AG04449 (cell line): ENCODE measurements at regions not wholly inside any gene's neighbourhood (a gene's known extent, or its start where the extent isn't known, plus 50 kb on each side); places are given as distances from the start of the nearest gene placed in this dataset.

Experiments
- CTCF ChIA-PET: fragments of 350-600 bp; formaldehyde crosslinking; extraction: SDS; loops from one replicate; lab custom pipeline; 2021; ENCODE audit warnings: antibody characterized with exemption; lab: Yijun Ruan, JAX
- POLR2A ChIA-PET: fragments of 400-600, 350-600 bp; formaldehyde crosslinking; extraction: SDS; loops from one replicate; lab custom pipeline; 2020; ENCODE audit warnings: antibody characterized with exemption, inconsistent platforms; lab: Yijun Ruan, JAX
- DNase-seq: peaks from one replicate; pipeline ENCODE4 v3.0.0-alpha.2; 2010; ENCODE audit warnings: low read depth, low spot score
- H3K4me3 ChIP-seq: 2 replicates; pipeline ENCODE4 v1.5.1; 2011; ENCODE audit warnings: low read depth, mild to moderate bottlenecking, control low read depth, low read length
- CTCF ChIP-seq: IDR thresholded peaks from one replicate; pipeline ENCODE4 v1.5.1; 2011; ENCODE audit warnings: mild to moderate bottlenecking, moderate library complexity, low read length, control low read depth, inconsistent platforms; ENCODE audit not compliant: insufficient read depth; ENCODE audit errors: missing control alignments

GRCh38 chr9:118222375-118222774 lies 518.2 kb downstream of the TLR4 start:
- DNase-seq: no peak
- ChIA-PET POLR2A (no interaction called here), CTCF (no interaction called here)
- H3K4me3 ChIP-seq: no peak overlapping the region
- no peak for TF ChIP-seq CTCF

GRCh38 chr9:118223111-118223510 lies 518.9 kb downstream of the TLR4 start:
- DNase-seq: no peak
- POLR2A ChIA-PET: no interaction called here

GRCh38 chr9:118230329-118230728 lies 526.1 kb downstream of the TLR4 start:
- CTCF ChIA-PET: no interaction called here
- POLR2A ChIA-PET: no interaction called here
- no peak for DNase-seq
- TF ChIP-seq CTCF: no peak
- H3K4me3 ChIP-seq: no peak overlapping the region

More at GRCh38 chr9:118223111-118223510, 518.9 kb downstream of the TLR4 start:
- no peak for TF ChIP-seq CTCF
- CTCF ChIA-PET: no interaction called here
- H3K4me3 ChIP-seq: no peak overlapping the region

- H3K4me3 ChIP-seq: no peak overlapping the region
- POLR2A ChIA-PET: no interaction called here
- no peak for TF ChIP-seq CTCF
- CTCF ChIA-PET: no interaction called here
- DNase-seq: no peak
Measured at GRCh38 chr9:118236625-118237024, 532.4 kb downstream of the TLR4 start.

- CTCF ChIA-PET: no interaction called here
Measured at GRCh38 chr9:118238139-118238538, 533.9 kb downstream of the TLR4 start.

GRCh38 chr9:118252027-118252426 lies 547.8 kb downstream of the TLR4 start:
- H3K4me3 ChIP-seq: no peak overlapping the region

More at GRCh38 chr9:118238139-118238538, 533.9 kb downstream of the TLR4 start:
- no peak for DNase-seq
- no peak for TF ChIP-seq CTCF
- POLR2A ChIA-PET: no interaction called here
- H3K4me3 ChIP-seq: no peak overlapping the region

More at GRCh38 chr9:118252027-118252426, 547.8 kb downstream of the TLR4 start:
- ChIA-PET POLR2A (no interaction called here), CTCF (no interaction called here)
- no peak for TF ChIP-seq CTCF
- DNase-seq: no peak
